Activated T-cell treated with anti-CD3 and anti-CD28 coated beads, Interleukin-2, amount 50 U/mL, for 24 hours (primary cell): ENCODE measurements at regions not wholly inside any gene's neighbourhood (a gene's known extent, or its start where the extent isn't known, plus 50 kb on each side); places are given as distances from the start of the nearest gene placed in this dataset.

ENCODE experiments used
- DNase-seq: peaks from one replicate; pipeline ENCODE4 v3.0.0-alpha.2; 2020
- H3K27ac Mint-ChIP-seq: 2 replicates; pipeline ENCODE4 v1.8.0; 2020; ENCODE audit warnings: mild to moderate bottlenecking, mixed read lengths
- H3K27me3 Mint-ChIP-seq: 2 replicates; pipeline ENCODE4 v1.8.0; 2020; ENCODE audit warnings: mixed read lengths
- H3K36me3 Mint-ChIP-seq: 2 replicates; pipeline ENCODE4 v1.8.0; 2020; ENCODE audit warnings: low read depth, mixed read lengths
- H3K4me1 Mint-ChIP-seq: 2 replicates; pipeline ENCODE4 v1.8.0; 2020; ENCODE audit warnings: low read depth, mixed read lengths
- H3K4me3 Mint-ChIP-seq: 2 replicates; pipeline ENCODE4 v1.8.0; 2020; ENCODE audit warnings: mild to moderate bottlenecking, moderate library complexity, mixed read lengths
- H3K9me3 Mint-ChIP-seq: 2 replicates; pipeline ENCODE4 v1.8.0; 2020; ENCODE audit warnings: mixed read lengths

DNA sequence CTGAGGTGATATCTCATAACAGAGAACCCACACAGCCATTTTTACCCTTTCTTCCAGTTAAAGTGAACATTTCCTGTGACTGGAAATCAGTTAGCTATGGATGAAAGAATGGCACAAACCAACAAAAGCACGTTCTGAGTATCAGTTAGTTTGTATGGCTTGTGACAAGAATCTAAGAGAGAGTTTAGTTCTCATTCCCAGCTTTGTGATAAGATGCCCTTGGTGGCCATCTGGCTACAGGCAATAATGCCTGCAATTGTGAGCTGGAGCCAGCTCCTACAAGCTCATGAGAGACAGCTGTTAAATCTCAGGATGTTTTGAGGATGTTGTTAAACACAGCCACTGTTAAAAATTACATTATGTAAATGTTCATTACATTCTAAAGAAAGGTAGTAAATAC is 122.0 kb upstream of the FRMD6 start:
- Mint-ChIP-seq H3K27me3 (peaks cover 18% of the 10 kb centered on the region), H3K9me3 (no peaks in the 10 kb centered on the region), H3K4me1 (no peaks in the 10 kb centered on the region), H3K27ac (no peak overlapping the region), H3K36me3 (no peaks in the 10 kb centered on the region), H3K4me3 (no peak overlapping the region)
- no peak for DNase-seq

DNA sequence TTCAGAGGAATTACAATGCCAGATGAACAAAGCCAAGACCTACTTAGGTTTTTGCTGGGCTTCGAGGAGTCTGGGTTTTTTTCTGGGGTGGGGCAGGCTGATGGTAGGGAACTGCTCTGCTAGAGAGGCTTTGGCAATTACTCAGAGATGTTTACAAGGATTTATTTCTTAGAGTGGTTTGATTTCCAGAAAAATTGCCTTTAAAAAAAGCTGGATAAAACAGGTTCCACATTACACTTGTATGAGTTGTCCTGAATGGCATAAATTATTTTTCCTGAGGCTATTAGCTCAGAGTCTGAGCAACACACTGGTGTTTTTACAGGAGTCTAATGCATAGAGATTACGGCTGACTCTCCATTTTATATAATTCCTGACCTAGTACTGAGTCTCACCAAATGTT is 118.5 kb upstream of the FRMD6 start:
- no peaks in the 10 kb centered on the region for H3K4me1 Mint-ChIP-seq
- no peak overlapping the region for H3K4me3 Mint-ChIP-seq
- H3K36me3 Mint-ChIP-seq, result no peaks in the 10 kb centered on the region
- DNase-seq, result no peak
- H3K9me3 Mint-ChIP-seq, result no peaks in the 10 kb centered on the region
- H3K27me3 Mint-ChIP-seq, result peaks cover 7% of the 10 kb centered on the region
- H3K27ac Mint-ChIP-seq, result no peak overlapping the region

DNA sequence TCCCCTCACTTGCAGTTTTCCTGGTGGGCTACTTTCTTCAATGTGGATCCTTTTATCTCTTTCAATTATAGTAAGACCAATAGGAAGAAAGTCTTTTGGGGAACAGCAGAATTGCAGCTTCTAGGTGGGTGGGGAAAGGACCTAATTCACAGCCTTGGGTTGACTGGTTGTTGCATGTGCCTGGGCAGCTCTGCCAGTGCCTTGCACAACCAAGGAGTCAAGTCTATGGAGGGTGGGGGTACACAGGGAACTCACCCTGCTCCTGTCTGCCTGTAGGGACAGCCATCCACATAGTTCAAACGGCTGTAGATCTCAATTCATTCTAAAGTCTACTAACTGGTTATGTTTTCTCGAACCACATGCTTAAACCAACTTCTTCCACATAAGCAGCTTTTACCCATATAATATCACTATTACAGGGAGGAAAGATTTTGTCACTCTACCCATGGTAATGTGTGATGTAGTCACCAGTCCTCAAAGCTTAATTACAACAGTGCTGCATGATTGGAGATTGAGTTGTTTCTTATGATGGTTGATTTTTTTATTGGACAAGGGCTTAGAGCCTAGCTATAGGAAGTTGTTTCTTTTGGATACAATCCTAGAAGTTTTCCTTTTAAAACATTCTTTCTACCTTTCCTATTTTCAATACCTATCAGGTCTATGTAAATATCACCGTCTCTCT is 117.7 kb upstream of the FRMD6 start:
- no peak for DNase-seq
- H3K9me3 Mint-ChIP-seq, result no peaks in the 10 kb centered on the region
- peaks cover 6% of the 10 kb centered on the region for H3K27me3 Mint-ChIP-seq
- H3K4me3 Mint-ChIP-seq, result no peak overlapping the region
- H3K27ac Mint-ChIP-seq, result no peak overlapping the region
- no peaks in the 10 kb centered on the region for H3K36me3 Mint-ChIP-seq
- H3K4me1 Mint-ChIP-seq, result no peaks in the 10 kb centered on the region

DNA sequence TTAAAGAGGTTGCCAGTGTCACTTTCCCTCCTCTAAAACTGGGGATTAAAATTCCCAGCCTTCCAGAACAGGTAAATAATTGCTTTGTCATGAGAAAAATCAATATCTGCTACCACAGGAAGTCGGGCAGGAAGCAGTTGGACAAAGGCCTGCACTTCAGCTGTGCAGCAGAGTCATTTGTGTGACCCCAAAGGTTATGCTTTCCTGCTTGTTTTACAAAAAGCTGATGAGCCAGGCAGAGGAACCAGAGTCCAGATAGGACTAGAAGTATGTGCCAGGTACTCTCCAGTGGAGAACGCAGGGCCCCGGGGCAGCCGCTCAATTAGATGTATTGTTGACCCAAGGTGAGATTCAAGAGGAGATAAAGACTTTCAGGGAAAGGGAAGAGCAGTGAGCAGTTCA is 117.1 kb upstream of the FRMD6 start:
- Mint-ChIP-seq H3K27ac (no peak overlapping the region), H3K9me3 (no peaks in the 10 kb centered on the region), H3K4me3 (no peak overlapping the region), H3K27me3 (peaks cover 9% of the 10 kb centered on the region), H3K36me3 (no peaks in the 10 kb centered on the region), H3K4me1 (no peaks in the 10 kb centered on the region)
- no peak for DNase-seq

DNA sequence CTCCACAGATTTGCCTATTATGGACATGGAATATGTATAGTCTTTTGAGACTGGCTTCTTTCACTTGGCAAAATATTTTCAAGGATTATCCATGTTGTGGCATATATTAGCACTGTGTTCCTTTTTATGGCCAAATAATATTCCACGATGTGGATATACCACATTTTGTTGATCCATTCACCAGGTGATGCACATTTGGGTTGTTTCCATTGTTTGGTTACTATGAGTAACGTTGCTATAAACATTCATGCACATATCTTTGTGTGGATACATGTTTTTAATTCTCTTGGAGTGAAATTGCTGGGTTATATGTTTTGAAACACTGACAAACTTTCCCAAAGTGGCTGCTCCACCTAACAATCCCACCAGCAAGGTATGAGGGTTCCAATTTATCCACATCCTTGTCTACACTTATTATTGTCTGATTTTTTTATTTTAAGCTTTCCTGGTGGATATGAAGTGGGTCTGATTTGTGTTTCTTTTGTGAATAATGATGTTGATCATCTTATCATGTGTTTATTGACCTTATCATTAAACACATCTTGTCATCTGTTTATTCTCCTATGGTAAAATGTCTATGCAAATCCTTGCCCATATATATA is 116.2 kb upstream of the FRMD6 start:
- no peak for DNase-seq
- Mint-ChIP-seq H3K4me3 (no peak overlapping the region), H3K36me3 (no peaks in the 10 kb centered on the region), H3K27ac (no peak overlapping the region), H3K4me1 (no peaks in the 10 kb centered on the region), H3K9me3 (no peaks in the 10 kb centered on the region), H3K27me3 (peaks cover 15% of the 10 kb centered on the region)

DNA sequence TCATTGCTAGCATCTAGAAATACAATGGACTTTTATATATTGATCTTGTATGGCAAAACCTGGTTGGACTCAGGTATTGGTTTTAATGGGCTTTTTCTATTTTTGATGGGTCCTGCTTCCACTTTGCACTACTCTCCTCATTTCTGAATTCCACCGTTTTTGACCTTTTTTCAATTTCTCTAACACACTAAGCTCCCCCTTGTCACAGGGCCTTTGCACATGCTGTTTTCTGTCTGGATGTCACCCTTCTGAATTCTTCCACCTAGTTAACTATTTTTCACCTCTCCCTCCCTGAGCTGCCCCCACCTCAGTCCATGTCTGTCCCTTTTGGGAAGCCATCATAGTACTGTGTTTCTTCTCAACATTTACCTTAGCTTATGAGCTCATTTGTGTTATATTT is 112.7 kb upstream of the FRMD6 start:
- no peak overlapping the region for H3K27ac Mint-ChIP-seq
- no peaks in the 10 kb centered on the region for H3K4me1 Mint-ChIP-seq
- peaks cover 20% of the 10 kb centered on the region for H3K27me3 Mint-ChIP-seq
- no peak overlapping the region for H3K4me3 Mint-ChIP-seq
- H3K9me3 Mint-ChIP-seq, result no peaks in the 10 kb centered on the region
- H3K36me3 Mint-ChIP-seq, result no peaks in the 10 kb centered on the region
- no peak for DNase-seq

DNA sequence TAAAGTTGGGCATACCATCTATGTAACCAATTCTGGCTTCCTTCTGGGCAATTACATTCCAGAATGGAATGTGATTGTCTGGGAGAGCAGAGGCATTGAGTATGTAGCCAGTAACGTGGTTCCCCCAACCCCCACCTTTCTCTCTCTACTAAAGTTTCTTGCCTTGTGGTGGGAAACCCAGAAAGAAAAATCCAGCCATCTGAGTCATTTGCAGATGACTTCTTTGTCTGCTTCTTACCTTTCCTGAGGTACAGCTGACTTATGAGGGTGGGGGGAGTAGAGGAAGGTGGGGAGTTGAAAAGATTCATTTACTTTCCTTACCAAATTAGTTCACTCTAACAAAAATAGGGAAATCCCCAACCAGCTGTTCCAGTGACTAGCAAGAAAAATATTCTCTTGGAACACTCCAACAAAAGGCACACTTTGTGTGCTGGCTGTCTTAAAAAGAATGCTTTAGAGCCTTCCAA is 112.1 kb upstream of the FRMD6 start:
- H3K27me3 Mint-ChIP-seq, result peaks cover 20% of the 10 kb centered on the region
- H3K4me1 Mint-ChIP-seq, result no peaks in the 10 kb centered on the region
- no peak overlapping the region for H3K27ac Mint-ChIP-seq
- no peak overlapping the region for H3K4me3 Mint-ChIP-seq
- H3K36me3 Mint-ChIP-seq, result no peaks in the 10 kb centered on the region
- DNase-seq, result no peak
- H3K9me3 Mint-ChIP-seq, result no peaks in the 10 kb centered on the region

DNA sequence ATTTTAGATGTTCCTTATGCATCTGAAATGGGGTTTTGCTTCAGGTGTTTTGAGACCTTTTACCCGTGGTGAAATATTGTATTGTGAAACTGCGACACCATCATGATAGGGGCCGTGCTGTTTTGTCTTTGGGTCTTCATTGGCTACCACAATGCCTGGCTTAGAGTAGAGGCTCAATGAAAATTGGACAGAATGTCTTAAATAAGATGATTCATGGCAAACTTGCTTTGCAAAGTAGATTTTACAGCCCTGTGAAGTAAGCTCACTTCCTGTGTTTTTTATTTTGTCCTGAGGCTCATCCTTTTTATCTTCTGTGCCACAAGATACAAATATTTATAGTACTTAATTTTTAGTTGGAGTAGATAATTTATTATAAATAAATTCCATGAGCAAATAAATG is 111.3 kb upstream of the FRMD6 start:
- Mint-ChIP-seq H3K9me3 (no peaks in the 10 kb centered on the region), H3K27ac (no peak overlapping the region)
- DNase-seq, result no peak

DNA sequence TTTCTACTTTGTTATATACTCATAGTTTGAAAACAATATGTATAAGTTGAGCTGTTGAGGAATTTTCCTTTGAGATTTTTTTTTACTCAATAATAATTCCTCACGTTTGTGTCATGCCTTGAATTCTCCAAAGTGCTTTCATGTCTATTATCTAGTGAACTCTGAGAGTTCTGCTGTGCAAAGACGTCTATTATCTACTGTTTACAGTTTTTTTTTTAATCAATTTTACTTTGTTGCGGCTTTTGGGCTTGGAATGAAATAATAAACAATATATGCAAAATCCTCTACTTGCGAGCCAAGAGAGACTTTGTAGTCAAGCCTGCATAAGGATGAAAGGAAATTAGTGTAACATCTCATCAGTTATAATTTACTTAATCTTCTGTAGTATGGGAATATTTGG is 107.2 kb upstream of the FRMD6 start:
- Mint-ChIP-seq H3K9me3 (no peaks in the 10 kb centered on the region), H3K27me3 (peaks cover 30% of the 10 kb centered on the region), H3K4me1 (no peaks in the 10 kb centered on the region), H3K27ac (no peak overlapping the region), H3K36me3 (no peaks in the 10 kb centered on the region), H3K4me3 (no peak overlapping the region)
- DNase-seq, result no peak

More for the DNA sequence above, 111.3 kb upstream of the FRMD6 start:
- Mint-ChIP-seq H3K36me3 (no peaks in the 10 kb centered on the region), H3K4me1 (no peaks in the 10 kb centered on the region), H3K4me3 (no peak overlapping the region), H3K27me3 (peaks cover 23% of the 10 kb centered on the region)

DNA sequence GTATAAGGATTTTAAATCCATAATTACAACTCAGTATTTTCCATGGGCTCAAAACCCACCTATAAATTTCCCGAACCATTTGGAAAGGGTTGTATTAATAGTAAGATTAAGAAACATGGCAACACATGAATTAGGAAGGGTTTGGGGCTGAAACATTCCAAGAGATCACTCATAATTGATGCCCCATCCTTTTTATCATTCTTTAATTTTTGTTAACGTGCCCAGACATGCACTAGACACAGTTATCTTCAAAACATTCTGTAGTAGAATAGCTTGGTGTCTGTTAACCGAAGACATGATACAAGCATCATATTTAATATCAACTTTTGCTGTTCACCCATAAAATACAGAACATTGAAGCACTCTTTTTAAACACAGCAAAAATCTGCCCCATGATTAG is 106.8 kb upstream of the FRMD6 start:
- no peak overlapping the region for H3K27ac Mint-ChIP-seq
- H3K27me3 Mint-ChIP-seq, result peaks cover 29% of the 10 kb centered on the region
- no peaks in the 10 kb centered on the region for H3K9me3 Mint-ChIP-seq
- H3K4me1 Mint-ChIP-seq, result no peaks in the 10 kb centered on the region
- H3K36me3 Mint-ChIP-seq, result no peaks in the 10 kb centered on the region
- no peak overlapping the region for H3K4me3 Mint-ChIP-seq
- no peak for DNase-seq

DNA sequence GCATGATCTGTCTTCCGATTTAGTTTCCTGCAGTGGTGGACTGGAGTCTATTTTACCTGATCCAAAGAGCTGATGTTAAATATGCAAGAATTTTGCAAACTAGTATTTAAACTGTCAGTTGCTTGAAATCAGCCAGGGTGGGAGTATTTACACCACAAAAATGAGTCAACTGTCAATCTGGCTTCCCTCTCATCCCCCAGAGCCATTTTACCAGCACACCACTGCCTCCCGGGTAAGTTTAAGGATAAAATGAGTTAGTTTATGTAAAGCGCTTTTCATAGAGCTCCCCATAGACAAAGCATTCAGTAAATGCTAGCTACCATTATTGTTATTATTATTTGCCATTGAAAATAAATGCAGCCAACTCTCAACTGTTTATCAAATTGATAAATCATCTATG is 106.3 kb upstream of the FRMD6 start:
- Mint-ChIP-seq H3K9me3 (no peaks in the 10 kb centered on the region), H3K36me3 (no peaks in the 10 kb centered on the region), H3K27ac (no peak overlapping the region), H3K4me3 (no peak overlapping the region), H3K27me3 (peaks cover 24% of the 10 kb centered on the region), H3K4me1 (no peaks in the 10 kb centered on the region)
- no peak for DNase-seq

DNA sequence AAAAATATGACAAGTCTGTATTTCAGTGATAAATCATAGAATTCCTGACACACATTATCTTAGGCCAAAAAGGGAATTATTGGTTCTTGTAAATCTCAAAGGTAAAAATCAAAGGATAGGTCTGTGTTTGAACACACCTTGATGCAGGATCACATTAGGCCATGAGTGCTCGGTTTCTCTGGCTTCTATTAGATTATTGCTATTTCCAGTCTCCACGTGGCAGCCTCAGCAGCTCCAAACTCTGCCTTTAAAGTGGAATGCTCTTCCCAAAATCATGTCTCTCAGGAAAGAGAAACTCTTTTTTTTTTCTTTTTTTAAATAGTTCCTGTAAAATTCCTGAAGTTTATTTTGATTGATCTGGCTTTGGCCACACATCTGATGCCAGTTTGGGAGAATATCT is 105.6 kb upstream of the FRMD6 start:
- no peaks in the 10 kb centered on the region for H3K36me3 Mint-ChIP-seq
- no peak overlapping the region for H3K4me3 Mint-ChIP-seq
- H3K9me3 Mint-ChIP-seq, result no peaks in the 10 kb centered on the region
- H3K27ac Mint-ChIP-seq, result no peak overlapping the region
- no peak for DNase-seq
- no peaks in the 10 kb centered on the region for H3K4me1 Mint-ChIP-seq
- peaks cover 28% of the 10 kb centered on the region for H3K27me3 Mint-ChIP-seq

DNA sequence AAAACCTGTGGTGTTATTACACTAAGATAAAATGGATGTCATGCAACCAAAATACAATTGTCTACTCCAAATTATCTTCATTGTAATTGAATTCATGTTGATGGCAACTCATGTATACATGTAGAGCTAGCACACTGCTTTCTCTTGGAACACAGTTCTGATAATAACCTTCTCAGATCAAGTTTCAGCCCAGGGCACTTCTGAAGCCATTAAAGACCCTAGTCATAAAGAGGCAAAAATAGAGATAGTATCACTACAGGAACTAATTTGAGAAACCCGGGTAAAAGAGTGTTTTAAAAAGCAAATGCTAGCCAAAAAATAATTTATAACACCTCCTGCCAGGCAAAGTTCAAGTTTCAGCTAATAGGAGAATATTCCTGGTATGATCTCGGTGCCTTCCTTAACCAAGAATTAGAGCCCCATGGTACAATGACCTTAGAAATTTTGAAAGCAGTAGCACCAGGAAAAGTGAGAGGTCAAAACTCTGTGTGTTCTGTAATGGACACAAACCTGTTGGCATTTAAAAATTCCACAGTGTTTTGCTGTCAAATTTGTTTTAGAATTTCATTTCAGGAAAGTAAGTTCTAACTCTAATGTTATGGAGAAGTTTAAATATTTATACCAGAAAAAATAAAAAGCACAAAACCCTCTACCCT is 105.0 kb upstream of the FRMD6 start:
- no peak overlapping the region for H3K4me3 Mint-ChIP-seq
- no peaks in the 10 kb centered on the region for H3K4me1 Mint-ChIP-seq
- no peaks in the 10 kb centered on the region for H3K36me3 Mint-ChIP-seq
- H3K9me3 Mint-ChIP-seq, result no peaks in the 10 kb centered on the region
- H3K27me3 Mint-ChIP-seq, result peaks cover 28% of the 10 kb centered on the region
- H3K27ac Mint-ChIP-seq, result no peak overlapping the region
- no peak for DNase-seq

DNA sequence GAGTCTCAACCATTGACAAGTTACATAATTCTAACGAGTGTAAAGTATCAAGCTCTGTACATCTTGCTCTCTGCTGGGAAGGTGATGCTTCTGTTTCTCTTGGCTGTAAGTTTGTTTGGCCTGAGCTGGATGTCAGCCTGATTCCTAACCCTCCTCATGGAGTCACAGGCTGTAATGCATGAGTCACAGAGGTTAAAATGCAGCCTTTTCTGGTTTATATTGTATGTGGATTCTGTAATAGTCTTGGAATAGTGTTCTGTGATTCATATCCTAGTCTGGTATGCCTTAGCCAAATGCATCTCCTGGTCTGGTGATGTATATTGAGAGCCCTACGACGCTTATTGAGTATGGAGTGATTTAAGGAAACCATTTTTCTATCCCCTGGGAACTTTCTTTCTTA is 104.5 kb upstream of the FRMD6 start:
- H3K4me1 Mint-ChIP-seq, result no peaks in the 10 kb centered on the region
- H3K9me3 Mint-ChIP-seq, result no peaks in the 10 kb centered on the region
- H3K27me3 Mint-ChIP-seq, result peaks cover 28% of the 10 kb centered on the region
- DNase-seq, result no peak
- H3K36me3 Mint-ChIP-seq, result no peaks in the 10 kb centered on the region
- no peak overlapping the region for H3K27ac Mint-ChIP-seq
- no peak overlapping the region for H3K4me3 Mint-ChIP-seq

DNA sequence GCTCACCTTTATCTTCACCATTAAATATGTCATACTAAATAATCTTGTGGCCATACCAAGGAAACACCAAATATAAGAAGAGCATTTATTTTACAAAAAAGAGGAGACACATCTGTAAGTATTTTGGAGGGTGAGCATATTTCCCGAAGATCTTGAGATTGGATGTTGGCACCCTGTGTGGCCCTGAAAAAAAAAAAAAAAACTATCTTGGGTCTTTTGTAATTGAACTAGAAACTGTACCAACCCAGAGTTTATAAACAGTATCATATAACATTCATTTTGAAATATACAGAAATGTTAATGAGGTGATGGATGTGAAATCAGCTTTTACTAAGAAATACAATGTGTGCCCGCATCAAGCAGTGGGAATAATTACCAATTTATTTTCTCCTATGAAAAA is 104.0 kb upstream of the FRMD6 start:
- Mint-ChIP-seq H3K27ac (no peak overlapping the region), H3K27me3 (peaks cover 29% of the 10 kb centered on the region), H3K36me3 (no peaks in the 10 kb centered on the region), H3K4me1 (no peaks in the 10 kb centered on the region), H3K4me3 (no peak overlapping the region), H3K9me3 (no peaks in the 10 kb centered on the region)
- DNase-seq, result no peak
